ENCODE measurements at regions not wholly inside any gene's neighbourhood (a gene's known extent, or its start where the extent isn't known, plus 50 kb on each side); places are given as distances from the start of the nearest gene placed in this dataset.

DNA sequence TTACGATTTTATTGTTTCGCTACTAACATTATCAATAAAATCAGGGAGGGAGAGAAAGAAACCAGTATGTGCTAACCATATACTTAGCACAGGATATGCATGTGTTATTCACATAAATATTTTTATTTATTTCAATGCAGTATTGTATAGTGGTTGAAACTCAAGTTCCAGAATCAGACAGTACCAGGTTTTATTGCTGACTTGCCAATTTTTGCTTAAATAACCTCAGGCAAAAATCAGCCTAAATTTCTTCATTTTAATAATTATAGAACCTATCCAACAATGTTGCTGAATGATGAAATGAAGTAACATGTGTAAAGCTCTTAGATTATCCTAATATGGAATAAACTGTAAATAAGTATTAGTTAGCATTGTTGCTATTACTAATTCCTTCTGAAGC lies 61.4 kb upstream of the LRRC7 start:
- TF ChIP-seq ZFP3 (CRISPR knock-in tag; IDR thresholded peaks at IDR 0.05), result no peak
- no peak for TF ChIP-seq CSDC2 (CRISPR knock-in tag; IDR thresholded peaks at IDR 0.05)
- TF ChIP-seq ZNF565 (CRISPR knock-in tag; conservative IDR thresholded peaks at IDR 0.05; ENCODE audit: low read depth), result no peak
- TF ChIP-seq, protein P1, sequence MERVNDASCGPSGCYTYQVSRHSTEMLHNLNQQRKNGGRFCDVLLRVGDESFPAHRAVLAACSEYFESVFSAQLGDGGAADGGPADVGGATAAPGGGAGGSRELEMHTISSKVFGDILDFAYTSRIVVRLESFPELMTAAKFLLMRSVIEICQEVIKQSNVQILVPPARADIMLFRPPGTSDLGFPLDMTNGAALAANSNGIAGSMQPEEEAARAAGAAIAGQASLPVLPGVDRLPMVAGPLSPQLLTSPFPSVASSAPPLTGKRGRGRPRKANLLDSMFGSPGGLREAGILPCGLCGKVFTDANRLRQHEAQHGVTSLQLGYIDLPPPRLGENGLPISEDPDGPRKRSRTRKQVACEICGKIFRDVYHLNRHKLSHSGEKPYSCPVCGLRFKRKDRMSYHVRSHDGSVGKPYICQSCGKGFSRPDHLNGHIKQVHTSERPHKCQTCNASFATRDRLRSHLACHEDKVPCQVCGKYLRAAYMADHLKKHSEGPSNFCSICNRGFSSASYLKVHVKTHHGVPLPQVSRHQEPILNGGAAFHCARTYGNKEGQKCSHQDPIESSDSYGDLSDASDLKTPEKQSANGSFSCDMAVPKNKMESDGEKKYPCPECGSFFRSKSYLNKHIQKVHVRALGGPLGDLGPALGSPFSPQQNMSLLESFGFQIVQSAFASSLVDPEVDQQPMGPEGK (CRISPR knock-in tag; IDR thresholded peaks at IDR 0.05; ENCODE audit: borderline replicate concordance), result no peak
